Kasumi-1 (cell line): ENCODE measurements at regions not wholly inside any gene's neighbourhood (a gene's known extent, or its start where the extent isn't known, plus 50 kb on each side); places are given as distances from the start of the nearest gene placed in this dataset.

Experiments
- DNase-seq, 2 experiments: peaks; one replicate each; lab custom pipeline; 2025; lab: John Stamatoyannopoulos, UW

DNA sequence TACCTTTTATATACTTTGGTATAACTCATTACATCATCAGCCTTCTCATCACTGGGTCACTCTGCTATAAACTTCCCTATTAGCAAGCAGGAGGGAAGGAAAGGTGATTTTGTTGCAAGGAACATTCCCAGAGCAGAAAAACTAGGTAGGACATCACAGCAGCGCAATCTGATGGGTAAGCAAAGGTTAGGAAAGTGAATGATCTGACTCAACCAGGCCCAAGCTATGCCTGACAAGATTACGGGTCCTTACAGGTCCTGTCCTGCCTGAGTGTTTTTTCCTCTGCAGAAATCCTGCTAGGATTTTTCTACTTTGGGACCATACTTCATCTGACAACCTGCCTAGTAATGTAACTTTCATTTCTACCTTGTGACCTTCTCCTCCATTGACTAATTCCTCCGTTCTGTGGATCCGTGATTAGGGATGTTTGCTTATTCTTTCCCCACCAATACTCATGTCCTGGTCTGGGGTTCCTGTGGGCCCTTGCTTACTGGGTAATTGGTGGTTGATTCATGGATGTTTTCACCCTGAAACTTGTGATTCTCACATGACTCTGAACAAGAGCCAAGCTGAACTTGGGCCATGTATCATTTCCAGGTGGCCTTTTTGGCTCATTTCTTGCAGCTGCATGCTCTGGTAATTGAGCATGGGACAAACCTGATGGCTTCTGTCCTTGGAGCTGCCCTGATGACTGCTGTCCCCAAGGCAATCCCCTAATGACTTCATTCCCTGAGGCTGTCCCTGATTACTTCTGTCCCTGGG is 111.9 kb upstream of the KIT start:
- no peak for DNase-seq

DNA sequence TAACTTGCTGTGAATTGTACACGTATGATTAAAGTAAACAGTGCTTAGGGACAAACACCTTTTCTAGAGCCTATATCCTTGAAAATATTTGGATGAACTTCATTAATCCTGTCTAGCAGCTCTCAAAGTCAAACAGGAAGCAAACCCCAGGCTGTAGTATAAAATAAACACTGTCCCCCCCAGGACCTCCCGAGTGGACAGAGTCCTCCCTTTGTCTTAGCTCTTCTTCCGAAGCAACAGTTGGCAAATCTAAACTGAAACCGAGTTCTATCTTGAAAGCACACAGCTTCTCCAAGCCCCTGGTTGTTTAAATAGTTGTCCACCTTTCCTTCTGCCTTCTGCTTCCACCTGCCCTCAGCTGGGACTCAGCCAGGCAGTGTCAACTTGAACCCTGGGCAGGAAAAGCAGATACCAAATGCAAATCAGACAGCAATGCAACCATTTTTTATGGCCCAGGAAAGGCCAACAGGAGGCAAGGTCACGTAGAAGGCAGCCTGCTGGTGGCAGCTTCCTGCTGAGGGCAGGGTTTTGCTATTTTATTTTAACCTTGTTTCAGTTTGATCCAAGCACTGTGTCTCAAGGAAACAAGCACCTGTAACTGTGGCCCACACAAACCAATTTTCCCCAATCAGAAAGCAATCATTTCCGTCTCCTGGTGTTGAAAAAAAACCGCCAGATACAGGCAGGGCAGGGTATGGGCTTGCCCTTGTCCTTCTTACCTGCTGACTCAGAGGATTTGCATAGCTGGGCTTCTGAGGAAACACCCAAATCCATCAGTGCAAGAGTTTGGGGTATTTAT is 110.3 kb upstream of the KIT start:
- DNase-seq: no peak

DNA sequence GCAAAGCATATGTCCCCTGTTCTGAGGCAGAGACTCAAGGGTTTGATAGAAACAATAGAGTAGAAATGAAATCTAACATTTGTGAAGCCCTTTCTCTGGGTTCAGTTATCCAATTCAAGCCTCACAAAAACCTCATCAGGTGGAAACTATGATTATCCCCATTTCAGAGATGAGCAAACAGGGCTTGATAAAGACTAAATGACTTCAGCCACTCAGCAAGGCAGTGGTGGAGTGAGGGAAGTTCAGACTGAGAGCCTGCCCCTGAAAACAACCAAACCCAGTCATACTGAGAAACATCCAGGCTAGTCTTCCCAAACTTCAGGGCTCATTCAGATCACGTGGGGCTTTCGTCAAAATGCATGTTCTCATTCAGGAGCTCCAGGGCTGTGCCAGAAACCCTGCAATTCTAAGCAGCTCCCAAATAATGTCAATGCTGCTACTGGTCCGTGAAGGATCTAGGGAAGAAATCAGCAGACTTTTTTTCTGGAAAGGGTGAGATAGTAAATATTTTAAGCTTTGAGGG is 109.6 kb upstream of the KIT start:
- DNase-seq: no peak

DNA sequence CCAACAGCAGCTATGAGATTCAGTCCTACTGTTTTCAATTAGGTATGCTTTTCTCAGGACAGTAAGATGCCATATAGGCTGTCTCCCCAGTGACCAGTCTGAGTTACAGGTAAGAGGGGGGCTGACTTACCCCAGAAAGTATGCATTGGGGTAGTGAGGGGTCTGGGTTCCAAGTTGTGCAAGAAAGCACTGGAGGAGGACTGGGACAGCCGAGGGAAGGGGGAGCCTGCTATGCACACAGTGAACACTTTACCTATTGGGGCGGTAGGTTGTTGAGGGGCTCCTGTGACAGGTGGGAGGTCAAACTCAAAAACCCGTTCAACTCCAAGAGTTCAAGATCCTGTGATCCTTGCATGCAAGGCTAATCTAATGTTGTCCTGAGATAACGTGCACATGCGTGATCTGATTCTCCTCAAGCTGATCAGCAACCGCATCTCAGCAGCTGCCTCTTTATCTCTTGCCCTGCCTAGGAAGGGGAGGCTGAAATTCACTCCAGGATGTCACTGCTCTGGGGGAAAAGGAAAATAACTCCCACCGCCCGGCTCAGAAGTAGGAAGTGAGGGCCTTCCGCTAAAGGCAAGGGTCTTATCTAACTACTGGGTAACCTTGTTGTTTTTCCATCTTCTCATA is 108.8 kb upstream of the KIT start:
- no peak for DNase-seq

DNA sequence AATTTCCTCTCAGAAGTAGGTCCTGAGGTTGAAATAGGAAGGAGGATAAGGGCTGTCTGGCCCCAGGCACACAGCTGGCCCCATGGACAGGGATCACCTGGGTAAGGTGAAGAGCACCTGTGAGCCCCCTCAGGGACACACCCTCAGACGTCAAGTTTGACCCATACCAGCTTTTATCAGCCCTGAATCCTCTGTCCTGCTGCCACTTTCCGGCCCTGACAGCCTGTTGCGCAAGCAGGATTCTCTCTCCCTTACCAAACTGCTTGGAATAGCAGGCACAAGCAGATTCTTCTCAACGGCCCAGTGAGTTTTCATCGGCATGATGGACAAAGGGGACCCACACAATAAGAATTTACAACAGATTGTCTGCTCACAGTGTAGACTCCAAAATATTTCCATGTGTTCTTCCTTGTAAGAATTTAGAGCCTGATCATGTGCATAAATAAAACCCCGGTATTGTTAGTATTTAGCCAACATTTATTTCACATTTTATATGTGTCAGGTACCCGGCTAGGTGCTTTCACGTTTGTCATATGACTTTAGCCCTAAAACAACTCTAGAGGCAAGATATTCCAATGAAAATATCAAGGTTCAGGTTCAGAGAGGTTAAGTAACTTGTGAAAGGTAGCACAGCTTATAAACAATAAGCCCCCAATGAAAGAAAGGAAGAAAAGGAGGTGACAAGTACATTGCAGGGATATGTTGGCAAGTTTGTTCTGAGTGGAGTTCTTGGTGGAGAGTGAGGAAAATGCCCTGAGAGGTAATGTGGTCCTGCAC is 107.2 kb upstream of the KIT start:
- no peak for DNase-seq

DNA sequence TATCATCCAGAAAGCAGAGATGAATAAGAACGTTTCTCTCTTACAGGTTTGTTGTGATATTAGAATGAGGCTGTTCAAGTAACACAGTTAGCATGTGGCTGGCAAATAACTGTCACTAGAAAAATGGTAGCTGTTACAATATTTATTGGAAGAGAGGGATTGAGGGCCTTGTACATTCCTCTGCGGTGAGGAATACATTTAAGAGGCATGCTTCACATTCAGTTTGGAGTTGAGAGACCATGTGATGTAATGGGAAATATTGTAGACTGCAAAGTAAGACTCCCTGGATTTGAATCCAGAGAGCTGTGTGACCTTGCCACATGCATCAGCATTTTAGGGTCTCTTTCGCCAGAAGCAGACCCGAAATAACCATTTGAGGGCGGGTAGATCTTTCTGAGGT is 104.8 kb upstream of the KIT start:
- no peak for DNase-seq

DNA sequence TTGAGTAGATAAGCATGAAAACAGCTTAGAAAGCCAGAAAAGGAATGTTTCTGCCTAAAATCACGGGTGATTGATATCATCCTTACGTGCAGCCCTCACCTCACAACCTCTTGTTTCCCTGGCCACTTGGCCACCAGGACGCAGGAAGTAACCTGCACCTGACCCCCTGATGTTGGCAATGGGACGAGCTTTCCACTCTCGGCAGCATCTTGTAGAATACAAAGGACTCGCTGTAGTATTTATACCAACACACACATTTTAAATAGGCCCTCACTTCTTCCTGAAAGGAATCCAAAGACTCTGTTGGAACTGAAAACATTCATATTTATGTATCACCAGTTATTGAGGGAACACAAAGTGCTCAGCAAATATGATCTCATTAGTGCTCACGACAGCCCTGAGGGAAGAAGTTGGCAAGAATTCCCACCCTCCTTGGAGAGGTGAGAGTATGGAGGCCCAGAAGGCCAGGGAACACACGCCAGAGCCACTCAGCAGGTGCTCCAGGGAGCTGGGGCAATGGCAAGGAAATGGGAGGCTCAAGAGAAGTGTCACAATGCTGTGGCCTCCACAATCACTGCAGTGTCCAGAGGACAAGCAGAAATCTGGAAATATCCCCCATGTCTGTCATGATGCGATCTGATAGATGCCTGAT is 103.3 kb upstream of the KIT start:
- DNase-seq: no peak

DNA sequence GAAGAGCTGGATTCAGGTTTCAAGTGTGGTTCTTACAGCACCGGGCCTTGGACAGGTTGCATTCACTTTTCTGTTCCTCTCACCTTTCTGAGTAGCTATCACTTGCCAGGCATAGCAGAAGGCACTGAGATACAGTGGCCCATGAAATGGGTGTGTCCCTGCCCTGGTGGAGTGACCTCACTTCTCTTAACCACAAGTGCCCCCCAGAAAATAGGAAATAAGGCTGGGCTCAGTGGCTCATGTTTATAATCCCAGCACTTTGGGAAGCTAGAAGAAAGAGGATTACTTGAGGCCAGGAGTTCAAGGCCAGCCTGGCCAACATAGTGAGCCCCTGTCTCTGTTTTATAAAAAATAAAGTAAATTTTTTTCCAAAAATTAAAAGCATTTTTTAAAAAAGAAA is 101.7 kb upstream of the KIT start:
- no peak for DNase-seq

DNA sequence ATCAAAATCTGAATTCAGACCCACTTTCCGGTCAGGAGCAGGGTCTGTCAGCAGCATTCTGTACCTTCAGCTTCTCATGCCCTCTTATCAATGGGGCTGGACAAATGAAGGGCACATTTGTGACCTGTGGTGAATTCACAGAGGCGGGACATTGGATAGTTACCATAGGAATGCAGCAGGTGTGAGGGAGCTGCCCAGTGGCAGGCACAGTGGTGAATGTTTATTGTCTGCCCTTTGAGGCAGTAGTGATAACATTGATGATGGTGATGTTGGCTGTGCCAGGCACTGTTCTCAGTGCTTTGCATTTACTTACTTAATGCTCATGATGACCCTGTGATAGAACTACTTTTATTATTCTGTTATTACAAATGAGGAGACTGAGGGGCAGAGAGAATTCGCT is 101.2 kb upstream of the KIT start:
- DNase-seq: no peak

DNA sequence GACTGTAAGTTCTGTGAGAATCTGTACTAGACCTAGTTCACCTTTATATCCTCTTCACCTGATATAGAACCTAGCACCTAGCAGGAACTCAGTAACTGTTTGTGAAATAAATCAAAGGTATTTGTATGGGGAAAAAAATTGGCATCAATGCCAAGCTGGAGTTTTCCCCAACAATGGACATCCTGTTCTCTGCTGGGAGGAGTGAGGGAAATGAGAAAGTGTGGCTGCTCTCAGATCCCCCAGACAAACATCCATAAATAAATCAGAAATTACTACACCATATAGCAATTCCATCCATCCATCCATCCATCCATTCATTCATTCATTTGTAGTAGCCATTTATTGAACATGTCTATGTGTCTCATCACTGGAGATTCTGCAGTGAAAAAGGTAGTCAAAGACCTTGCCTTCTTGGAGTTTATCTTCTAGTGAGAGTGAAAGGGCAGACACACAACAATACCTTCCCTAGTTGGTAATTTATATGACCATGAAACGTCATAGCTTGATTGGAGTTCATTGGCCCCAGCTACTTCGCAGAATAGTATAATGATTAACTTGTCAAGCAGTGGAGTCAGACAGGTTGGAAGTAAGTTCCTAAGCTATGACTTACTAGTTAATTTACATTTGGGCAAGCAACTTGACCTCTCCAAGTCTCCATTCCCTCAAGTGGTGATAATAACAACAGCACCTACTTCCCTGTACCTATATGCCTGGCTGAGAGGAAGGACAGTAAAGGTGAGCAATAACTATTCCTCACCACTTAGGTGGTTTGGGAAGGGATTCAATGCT is 98.7 kb upstream of the KIT start:
- DNase-seq: no peak

DNA sequence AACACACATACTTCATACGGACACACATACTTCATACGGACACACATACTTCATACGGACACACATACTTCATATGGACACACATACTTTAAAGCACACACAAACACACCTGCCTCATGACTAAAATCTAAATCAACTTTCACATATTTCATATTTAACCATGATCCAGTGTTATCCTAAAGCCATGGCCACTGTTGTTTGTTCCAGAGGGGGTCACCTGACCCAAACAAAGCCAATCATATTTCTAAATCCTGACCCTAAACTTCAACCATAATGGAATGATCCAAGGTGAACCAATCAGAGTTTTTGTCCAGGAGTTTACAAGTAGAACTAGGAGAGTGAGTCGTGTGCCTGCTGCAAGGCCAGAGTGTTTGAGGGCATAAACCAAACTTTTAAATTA is 97.2 kb upstream of the KIT start:
- DNase-seq: no peak

DNA sequence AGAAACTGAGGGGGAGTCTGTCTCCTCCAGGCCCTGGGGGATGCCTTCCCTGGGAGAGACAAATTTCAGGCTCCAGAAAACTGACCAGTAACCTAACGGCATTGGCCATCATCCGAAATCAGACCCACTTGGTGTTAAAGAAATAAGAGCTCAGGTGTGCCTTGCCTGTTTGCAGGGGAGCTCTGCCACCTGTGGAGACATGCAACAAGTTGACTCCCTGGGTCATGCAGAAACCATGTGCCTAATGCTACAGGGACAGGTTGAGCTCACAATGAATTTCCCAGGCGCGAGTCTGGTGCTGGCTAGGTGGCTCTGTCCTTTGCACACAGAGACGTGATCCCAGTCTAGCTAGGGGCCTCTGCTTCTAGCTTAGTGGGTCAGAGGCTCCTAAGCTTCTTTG is 95.8 kb upstream of the KIT start:
- DNase-seq: no peak

DNA sequence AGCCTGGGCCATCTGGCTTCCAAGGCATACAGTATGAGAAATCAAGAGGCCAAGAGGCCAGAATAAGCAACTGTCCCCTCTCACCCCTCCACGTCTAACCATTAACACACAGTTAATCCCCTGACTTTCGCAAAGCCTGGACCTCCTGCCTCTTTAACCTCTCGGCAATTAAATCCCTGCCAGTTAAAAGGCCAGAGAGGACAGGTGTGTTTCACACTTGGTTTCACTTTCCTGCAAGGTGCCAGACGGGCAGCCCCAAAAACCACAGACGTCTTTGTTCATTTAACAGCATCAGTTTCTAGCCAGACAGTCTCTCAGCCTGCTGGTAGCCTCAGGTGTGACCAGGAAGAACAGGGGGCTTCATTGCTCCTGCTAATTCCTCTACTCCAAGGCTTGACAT is 91.1 kb upstream of the KIT start:
- DNase-seq: no peak

DNA sequence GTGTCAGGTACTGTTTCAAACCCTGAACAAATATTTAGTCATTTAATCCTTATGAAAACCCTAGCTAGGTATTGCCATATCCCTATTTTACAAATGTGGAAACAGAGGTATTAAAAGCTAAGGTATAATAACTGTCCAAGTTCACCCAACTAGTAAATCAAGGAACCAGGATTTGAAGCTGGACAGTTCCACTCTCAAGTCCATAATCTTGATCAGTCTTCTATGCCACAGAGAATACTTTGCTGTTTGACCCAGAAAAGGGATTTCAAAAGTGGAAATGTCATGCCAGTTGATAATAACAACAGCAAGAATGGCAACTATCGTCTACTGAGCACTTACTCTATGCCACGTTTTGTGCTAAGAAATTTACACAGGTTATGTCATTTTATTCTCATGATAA is 90.4 kb upstream of the KIT start:
- DNase-seq: no peak

DNA sequence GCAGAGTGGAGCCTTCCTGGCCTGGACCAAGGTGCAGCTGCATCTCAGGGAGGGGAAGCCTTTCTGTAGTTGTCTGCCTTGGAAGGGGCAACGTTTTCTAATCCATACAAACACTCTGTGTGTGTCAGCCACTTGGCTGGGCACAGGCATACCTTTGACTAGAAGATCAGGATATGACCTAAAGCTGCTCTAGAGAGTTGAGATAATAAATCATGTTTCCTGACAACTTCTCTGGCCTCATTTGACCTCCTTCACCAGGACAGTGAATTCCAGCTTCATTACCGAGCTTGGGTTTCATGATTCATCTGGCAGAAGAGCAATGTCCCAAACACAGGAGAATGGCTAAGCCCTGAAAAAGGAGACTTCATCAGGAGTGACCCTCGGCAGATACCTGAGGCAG is 89.6 kb upstream of the KIT start:
- no peak for DNase-seq

DNA sequence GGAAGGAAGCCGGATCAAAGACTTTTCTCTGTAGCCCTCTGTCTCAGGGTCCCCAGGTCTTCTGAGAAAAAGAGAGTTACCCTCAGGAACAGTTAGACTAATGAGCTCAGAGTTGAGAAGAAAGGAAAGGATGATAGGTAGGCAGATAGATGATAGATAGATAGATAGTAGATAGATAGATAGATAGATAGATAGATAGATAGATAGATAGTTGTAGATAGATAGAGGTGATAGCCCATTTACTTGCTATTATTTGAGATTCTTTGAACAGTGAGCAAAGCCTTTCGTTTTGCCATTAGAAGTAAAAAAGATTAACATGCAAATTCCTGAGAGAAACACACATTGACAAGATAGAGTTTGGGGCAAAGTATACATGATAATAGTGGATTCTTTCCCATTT is 86.9 kb upstream of the KIT start:
- DNase-seq: no peak

DNA sequence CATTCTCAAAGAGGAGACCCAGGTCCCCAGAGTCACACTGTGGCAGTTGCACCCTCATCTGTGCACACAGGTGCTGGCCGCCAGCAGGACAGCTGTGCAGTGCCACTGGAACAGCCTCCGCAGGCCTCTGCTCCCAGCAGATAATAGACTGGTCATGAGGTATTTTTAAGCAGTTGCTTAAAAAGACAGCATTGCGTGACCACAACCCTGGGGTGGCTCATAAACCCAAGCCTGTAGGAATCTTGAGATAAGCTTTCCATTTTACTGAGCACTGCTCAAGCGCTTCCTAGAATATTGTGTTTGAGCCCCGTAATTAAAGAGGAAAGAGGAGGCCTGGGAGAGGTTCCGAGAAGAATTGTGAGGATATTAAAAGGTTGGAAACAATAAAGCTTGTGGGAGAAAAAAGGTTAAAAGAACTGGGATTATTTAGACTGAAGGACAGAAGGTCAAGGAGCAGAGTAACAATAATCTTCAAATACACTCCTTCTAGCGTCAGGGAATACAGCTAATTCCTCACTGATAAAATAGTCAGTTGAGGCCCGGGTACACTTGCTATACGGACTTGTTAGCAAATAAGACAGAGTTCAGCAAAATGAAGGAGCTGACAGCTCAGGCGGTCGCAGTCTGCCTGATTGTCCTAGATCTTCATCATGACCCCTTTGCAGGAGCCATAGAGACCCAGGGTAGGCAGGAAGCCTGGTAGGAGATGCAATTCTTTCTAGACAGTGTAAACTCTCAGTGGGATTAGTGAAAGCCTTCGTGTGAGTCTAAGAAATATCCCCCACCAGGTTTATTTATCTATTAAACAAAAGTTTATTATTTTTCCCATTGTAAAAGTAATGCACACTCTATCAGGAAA is 86.2 kb upstream of the KIT start:
- no peak for DNase-seq

DNA sequence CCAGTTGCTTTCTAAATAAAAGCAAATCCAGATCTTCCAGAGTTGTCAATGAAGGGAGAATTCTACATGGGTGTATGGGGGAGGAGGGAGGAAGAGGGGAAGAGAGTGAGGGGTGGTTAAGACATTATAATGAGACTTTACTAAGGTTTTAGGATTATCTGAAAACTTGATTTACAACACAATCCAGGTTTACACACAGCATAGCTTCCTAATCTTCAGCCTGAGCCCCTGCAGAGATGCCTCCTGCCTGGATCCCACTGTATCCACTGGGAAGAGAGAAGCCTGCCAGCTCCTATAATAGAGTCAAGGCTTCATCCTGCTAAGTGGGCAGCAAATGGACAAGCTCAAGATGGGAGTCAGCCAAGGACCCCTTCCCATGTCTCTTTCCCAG is 85.6 kb upstream of the KIT start:
- DNase-seq: no peak

DNA sequence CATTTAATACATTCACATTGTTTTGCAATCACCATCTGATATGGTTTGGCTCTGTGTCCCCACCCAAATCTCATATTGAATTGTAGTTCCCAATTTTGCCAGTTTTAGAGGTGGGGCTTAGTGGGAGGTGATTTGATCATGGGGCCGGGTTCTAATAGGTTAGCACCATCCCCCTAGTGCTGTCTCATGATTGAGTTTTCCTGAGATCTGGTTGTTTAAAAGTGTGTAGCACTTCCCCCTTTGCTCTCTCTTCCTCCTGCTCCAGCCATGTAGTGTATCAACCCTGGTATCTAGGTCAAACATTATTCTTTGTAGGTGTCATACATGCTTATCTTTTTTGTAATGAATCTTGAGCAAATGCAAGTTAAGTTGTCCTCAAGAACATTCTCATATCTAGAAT is 83.3 kb upstream of the KIT start:
- no peak for DNase-seq

DNA sequence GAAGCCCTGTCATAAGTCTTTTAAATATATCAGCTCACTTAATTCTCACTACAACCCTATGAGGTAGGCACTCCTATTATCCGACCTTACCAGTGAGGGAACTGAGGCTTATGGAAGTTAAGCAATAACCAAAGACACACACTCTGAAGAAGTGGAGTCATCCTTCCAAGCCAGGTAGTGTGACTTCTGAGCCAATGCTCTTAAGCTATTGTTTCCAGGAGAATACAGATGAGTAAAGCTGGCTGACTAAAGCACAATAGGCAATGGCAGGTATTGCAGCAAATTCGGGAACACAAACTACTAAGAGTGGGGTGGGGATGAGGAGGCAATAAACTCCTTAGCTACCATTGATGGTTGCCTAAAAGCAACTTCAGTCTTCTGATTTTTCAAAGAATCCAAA is 81.8 kb upstream of the KIT start:
- DNase-seq: no peak
